Dendritic cell treated with granulocyte-macrophage colony-stimulating factor and Interleukin-4, amounts not matched to agents 40 ng/mL and 50 ng/mL, for 4 days (primary cell): ENCODE measurements at regions not wholly inside any gene's neighbourhood (a gene's known extent, or its start where the extent isn't known, plus 50 kb on each side); places are given as distances from the start of the nearest gene placed in this dataset.

Source experiments
- H3K27ac Mint-ChIP-seq: one replicate; pipeline ENCODE4 v1.8.0; 2022; ENCODE audit warnings: mild to moderate bottlenecking, mixed read lengths
- H3K27me3 Mint-ChIP-seq: one replicate; pipeline ENCODE4 v1.8.0; 2022; ENCODE audit warnings: mild to moderate bottlenecking, mixed read lengths
- H3K36me3 Mint-ChIP-seq: one replicate; pipeline ENCODE4 v1.8.0; 2022; ENCODE audit warnings: low read depth, mixed read lengths
- H3K4me1 Mint-ChIP-seq: one replicate; pipeline ENCODE4 v1.8.0; 2022; ENCODE audit warnings: low read depth, mixed read lengths
- H3K4me3 Mint-ChIP-seq: one replicate; pipeline ENCODE4 v1.8.0; 2022; ENCODE audit warnings: mild to moderate bottlenecking, moderate library complexity, mixed read lengths
- H3K9me3 Mint-ChIP-seq: one replicate; pipeline ENCODE4 v1.8.0; 2022; ENCODE audit warnings: mixed read lengths
- intact Hi-C: fragments of 100-400 bp; cut with micrococcal nuclease; formaldehyde crosslinking; loops from one replicate; pipeline ENCODE4 v1.15.0; 2022

DNA sequence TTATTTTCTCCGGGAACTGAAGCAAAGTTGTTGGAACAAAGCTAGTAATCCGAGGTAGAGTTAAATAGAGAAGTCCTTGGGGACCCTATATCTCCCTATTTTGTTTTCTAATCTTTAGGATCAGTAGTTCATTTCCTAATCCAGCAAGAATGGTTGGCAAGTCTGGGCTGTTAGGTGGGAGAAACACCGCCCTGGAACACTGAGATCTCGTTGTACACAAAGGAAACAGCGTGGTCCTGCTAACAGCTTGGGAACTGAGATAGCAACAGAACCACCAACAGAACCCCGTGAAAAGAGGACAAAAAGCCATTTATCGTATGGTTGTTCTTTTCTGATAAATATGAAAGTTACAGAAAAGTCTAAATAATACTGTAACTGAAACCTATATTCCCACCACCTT, 121.9 kb upstream of the CDC42BPA start:
- Mint-ChIP-seq H3K4me1 (no peaks in the 10 kb centered on the region), H3K36me3 (no peaks in the 10 kb centered on the region), H3K27me3 (peaks cover 15% of the 10 kb centered on the region), H3K4me3 (no peak overlapping the region), H3K27ac (no peak overlapping the region), H3K9me3 (no peaks in the 10 kb centered on the region)
- intact Hi-C loops: no loop called here

DNA sequence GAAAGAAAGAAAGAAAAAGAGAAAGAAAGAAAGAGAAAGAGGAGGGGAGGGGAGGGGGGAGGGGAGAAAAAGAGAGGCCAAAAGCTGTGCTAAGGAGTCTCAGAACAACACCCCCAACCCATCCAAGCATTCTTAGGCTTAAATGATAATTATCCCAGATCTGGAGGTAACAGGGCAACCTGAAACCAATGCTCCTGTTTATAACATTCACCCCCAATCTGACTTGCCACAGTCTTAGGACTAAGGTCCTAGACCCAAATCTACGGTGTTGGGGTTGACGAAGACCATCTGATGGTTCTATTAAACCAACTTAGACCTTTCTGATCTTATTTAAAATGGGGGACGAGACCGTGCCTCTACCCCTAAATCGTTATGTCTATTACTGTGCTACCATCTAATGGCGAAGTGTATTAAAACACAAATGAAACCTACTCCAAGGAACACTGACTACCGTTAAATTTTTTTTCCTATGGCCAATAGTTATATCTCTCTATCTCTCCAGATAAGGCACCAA, 119.3 kb upstream of the CDC42BPA start:
- no peaks in the 10 kb centered on the region for H3K9me3 Mint-ChIP-seq
- no peaks in the 10 kb centered on the region for H3K36me3 Mint-ChIP-seq
- intact Hi-C loops: no loop called here
- H3K4me3 Mint-ChIP-seq: no peak overlapping the region
- H3K27ac Mint-ChIP-seq: no peak overlapping the region
- H3K4me1 Mint-ChIP-seq: no peaks in the 10 kb centered on the region
- H3K27me3 Mint-ChIP-seq: peaks cover 15% of the 10 kb centered on the region

DNA sequence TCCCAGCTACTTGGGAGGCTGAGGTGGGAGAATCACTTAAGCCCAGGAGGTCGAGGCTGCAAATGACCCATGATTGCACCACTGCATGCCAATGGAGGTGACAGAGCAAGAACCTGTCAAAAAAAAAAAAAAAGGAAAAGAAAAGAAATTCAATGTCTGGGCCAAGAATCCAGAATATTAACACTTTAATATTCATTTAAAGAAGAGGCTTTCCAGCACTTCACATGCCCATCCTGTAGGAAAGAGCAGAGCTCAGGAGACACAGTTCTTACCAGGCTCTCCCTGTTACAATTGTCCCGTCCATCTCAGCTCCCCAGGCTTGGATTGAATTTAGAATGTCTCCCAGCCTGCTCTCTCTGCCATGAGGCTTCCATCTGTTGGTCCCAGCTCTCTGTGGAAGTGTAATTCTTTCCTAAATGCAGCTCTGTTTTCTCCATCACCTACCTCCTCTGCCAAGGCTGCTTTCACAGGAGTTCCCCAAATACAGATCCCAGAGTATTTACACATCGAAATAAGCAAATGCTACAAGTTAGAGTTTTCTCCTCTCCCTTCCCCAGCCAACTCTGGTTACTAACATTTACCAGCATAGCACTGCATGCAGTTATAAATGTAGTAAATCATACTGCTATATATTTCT, 116.6 kb upstream of the CDC42BPA start:
- Mint-ChIP-seq H3K4me1 (no peaks in the 10 kb centered on the region), H3K27ac (no peak overlapping the region), H3K36me3 (no peaks in the 10 kb centered on the region), H3K27me3 (peaks cover 13% of the 10 kb centered on the region), H3K4me3 (no peak overlapping the region), H3K9me3 (no peaks in the 10 kb centered on the region)
- intact Hi-C loops: no loop called here

DNA sequence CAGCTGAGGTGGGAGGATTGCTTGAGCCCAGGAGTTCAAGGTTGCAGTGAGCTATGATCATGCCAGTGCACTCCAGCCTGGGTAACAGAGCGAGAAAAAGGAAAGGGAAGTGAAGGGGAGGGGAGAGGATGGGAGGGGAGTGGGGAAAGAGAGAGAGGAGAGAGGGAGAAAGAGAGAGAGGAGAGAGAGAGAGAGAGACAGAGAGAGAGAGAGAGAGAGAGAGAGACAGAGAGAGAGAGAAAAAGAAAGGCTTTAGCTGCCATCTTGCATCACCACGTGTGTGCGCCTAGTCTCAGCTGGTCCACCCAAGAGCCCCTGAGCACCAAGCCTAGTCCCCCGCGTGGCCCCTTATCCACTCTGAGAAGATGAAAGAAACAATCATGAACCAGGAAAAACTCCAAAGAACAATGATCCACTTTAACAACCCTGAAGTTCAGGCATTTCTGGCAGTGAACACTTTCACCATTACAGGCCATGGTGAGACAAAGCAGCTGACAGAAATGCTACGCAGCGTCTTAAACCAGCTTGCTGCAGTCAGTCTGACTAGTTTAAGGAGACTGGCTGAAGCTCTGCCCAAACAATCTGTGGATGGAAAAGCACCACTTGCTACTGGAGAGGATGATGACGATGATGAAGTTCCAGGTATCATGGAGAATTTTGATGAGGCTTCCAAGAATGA, 115.5 kb upstream of the CDC42BPA start:
- no peaks in the 10 kb centered on the region for H3K4me1 Mint-ChIP-seq
- no peak overlapping the region for H3K4me3 Mint-ChIP-seq
- H3K9me3 Mint-ChIP-seq: no peaks in the 10 kb centered on the region
- no peak overlapping the region for H3K27ac Mint-ChIP-seq
- H3K36me3 Mint-ChIP-seq: no peaks in the 10 kb centered on the region
- peaks cover 10% of the 10 kb centered on the region for H3K27me3 Mint-ChIP-seq
- intact Hi-C loops: no loop called here

GRCh38 chr1:227432981-227433380, 114.7 kb upstream of the CDC42BPA start:
- Mint-ChIP-seq H3K4me1 (no peaks in the 10 kb centered on the region), H3K27ac (no peak overlapping the region), H3K9me3 (no peaks in the 10 kb centered on the region), H3K36me3 (no peaks in the 10 kb centered on the region), H3K4me3 (no peak overlapping the region), H3K27me3 (peaks cover 5% of the 10 kb centered on the region)
- intact Hi-C loops: no loop called here

GRCh38 chr1:227432181-227432535, 113.9 kb upstream of the CDC42BPA start:
- H3K27ac Mint-ChIP-seq: no peak overlapping the region
- no peaks in the 10 kb centered on the region for H3K36me3 Mint-ChIP-seq
- no peaks in the 10 kb centered on the region for H3K4me1 Mint-ChIP-seq
- H3K4me3 Mint-ChIP-seq: no peak overlapping the region
- intact Hi-C loops: no loop called here
- peaks cover 2% of the 10 kb centered on the region for H3K27me3 Mint-ChIP-seq
- no peaks in the 10 kb centered on the region for H3K9me3 Mint-ChIP-seq

DNA sequence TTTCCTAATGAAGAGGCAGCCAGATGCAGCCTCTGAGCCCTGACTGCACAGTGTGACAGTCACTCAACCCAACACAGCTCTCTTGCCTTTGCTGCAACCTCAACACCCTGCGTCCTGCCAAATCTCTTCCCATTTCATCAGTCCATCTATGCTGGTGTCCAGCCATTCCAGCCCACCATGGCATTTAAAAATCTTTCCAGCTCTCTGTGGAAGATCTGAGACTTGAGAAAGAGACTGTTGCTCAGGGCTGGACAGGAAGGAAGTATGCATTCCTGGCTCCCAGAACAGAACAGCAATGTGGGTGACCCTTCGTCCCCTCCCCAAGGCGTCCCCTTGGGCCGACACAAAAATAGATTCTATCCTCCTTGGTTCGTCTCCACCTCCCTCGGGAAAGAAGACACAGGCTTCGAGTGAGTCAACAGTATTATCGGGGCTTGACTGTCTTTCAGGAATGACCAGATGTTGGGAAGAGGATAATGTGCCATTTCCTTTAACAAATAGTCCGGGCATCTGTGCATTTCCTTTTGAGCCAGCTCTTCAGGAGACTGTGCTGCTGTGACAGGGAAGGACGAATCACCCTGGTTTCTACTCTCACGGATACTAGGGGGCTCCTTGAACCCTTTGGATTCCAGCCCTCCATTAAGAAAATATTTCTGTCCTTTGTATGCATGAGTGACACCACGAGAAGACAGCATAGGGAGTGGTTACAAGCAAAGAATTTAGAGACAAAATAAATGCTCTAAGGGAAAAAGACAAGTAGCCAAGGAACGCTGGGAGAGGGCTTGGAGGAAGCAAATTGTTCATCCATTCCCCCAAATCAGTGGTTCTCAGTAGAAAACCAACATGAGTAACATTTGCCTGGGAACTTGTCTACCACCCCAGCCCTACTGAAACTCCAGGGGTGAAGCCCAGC, 111.4 kb upstream of the CDC42BPA start:
- H3K4me3 Mint-ChIP-seq: no peak overlapping the region
- H3K9me3 Mint-ChIP-seq: no peaks in the 10 kb centered on the region
- intact Hi-C loops: no loop called here
- no peak overlapping the region for H3K27ac Mint-ChIP-seq
- H3K27me3 Mint-ChIP-seq: no peaks in the 10 kb centered on the region
- no peaks in the 10 kb centered on the region for H3K4me1 Mint-ChIP-seq
- H3K36me3 Mint-ChIP-seq: no peaks in the 10 kb centered on the region

DNA sequence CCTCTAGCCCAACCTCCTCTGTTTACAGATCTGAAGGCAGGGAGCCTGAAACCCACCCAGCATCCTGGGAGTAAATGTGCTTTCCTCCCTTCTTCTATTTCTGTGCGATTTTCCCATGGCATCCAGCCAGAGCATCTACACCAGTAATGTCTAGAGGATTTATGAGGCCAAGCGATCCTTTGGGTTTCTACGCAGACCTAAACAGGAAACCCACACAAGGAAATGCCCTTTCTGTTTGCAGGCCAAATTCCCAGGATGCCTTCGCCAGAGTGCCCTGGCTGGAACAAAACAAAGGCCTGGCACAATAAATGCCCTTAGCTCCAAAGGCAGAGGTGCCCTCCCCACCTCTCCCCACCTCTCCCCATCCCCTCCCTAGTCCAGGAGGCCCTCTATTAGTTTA, 110.5 kb upstream of the CDC42BPA start:
- no peak overlapping the region for H3K4me3 Mint-ChIP-seq
- no peaks in the 10 kb centered on the region for H3K4me1 Mint-ChIP-seq
- intact Hi-C loops: no loop called here
- H3K36me3 Mint-ChIP-seq: no peaks in the 10 kb centered on the region
- no peaks in the 10 kb centered on the region for H3K9me3 Mint-ChIP-seq
- H3K27ac Mint-ChIP-seq: no peak overlapping the region
- H3K27me3 Mint-ChIP-seq: no peaks in the 10 kb centered on the region

DNA sequence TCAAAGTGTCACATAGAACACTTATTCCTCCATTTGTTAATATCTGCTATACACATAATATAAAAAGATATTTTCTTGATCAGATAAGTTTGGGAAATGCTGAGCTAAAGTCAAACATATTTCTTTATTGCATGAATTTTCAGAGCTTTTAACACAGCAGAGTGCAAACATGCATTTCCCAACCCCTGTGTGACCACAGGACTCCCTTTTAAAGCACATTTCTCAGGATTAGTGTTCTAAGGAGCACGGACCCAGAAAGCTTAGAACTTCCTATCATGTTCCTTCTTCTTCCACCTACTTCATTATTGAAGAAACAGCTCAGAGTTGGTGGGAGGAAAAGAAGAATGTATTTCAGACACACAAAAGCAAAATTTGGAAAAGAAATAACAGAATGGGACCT, 109.1 kb upstream of the CDC42BPA start:
- H3K36me3 Mint-ChIP-seq: no peaks in the 10 kb centered on the region
- intact Hi-C loops: no loop called here

DNA sequence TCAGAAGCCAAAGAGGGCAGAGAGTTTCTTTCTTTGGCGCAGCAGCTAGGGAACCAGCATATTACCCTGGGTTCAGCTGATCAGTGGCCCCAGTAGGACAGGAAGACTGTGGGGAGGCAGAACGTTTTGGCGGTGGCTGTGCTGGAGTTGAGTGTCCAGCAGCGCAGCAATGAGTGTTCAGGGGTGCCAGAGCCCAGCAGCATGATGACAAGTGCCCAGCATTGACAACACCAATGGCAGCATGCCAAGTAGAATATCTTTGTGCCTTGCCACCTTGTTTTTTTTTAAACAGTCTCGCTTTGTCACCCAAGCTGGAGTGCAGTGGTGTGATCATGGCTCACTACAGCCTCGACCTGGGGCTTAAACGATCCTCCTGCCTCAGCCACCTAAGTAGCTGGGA, 106.7 kb upstream of the CDC42BPA start:
- Mint-ChIP-seq H3K9me3 (no peaks in the 10 kb centered on the region), H3K36me3 (no peaks in the 10 kb centered on the region), H3K27ac (no peak overlapping the region), H3K4me1 (no peaks in the 10 kb centered on the region), H3K27me3 (no peaks in the 10 kb centered on the region), H3K4me3 (no peak overlapping the region)
- intact Hi-C loops: no loop called here

More for the DNA sequence above, 109.1 kb upstream of the CDC42BPA start:
- Mint-ChIP-seq H3K9me3 (no peaks in the 10 kb centered on the region), H3K27me3 (no peaks in the 10 kb centered on the region), H3K4me1 (no peaks in the 10 kb centered on the region), H3K4me3 (no peak overlapping the region), H3K27ac (no peak overlapping the region)

- intact Hi-C loops: no loop called here
- Mint-ChIP-seq H3K36me3 (no peaks in the 10 kb centered on the region), H3K27ac (no peak overlapping the region), H3K9me3 (no peaks in the 10 kb centered on the region), H3K4me3 (no peak overlapping the region), H3K4me1 (no peaks in the 10 kb centered on the region), H3K27me3 (no peaks in the 10 kb centered on the region)
Measured at GRCh38 chr1:227424159-227424680, 105.9 kb upstream of the CDC42BPA start.

DNA sequence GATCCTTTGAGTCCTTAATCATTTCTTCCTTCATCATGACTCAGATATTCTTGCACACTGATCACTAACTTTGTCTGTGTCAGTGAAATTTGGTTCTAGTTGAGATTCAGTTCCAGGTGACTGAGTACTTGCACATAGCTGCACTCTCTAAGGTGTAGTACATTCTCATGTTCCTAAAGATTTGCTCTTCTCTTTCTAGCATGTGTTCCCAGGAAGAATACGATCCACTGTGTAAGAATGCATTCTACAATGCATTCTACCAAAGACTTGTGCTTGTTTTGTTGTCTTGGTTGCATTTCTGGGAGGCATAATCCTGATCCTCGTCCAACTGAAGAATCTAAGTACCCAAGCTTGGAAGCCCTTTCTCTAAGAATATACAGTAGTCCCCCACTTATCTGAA, 104.3 kb upstream of the CDC42BPA start:
- Mint-ChIP-seq H3K27ac (no peak overlapping the region), H3K4me1 (no peaks in the 10 kb centered on the region), H3K9me3 (no peaks in the 10 kb centered on the region), H3K27me3 (no peaks in the 10 kb centered on the region), H3K4me3 (no peak overlapping the region), H3K36me3 (no peaks in the 10 kb centered on the region)
- intact Hi-C loops: no loop called here

DNA sequence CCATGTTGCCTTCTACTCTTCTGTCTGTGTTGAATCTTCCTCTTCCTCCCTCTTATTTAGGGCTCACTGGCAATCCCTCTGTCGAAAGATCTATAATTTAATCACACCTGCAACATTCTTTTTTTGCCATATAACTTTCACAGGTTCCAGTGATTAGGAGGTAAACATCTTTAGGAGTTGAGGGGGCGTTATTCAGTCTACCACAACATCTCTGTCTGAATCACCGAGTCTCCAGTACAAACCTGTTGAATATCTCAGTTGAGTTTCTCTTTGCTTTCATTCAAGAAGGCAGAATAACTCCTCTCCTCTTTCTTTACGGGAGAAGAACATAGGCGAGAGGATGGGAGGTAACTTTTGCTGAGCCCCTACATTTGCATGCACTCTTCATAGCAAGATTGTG, 101.9 kb upstream of the CDC42BPA start:
- intact Hi-C loops: no loop called here
- no peaks in the 10 kb centered on the region for H3K9me3 Mint-ChIP-seq
- no peak overlapping the region for H3K27ac Mint-ChIP-seq
- no peaks in the 10 kb centered on the region for H3K36me3 Mint-ChIP-seq
- H3K4me1 Mint-ChIP-seq: peaks cover 3% of the 10 kb centered on the region
- no peaks in the 10 kb centered on the region for H3K27me3 Mint-ChIP-seq
- H3K4me3 Mint-ChIP-seq: no peak overlapping the region
